ENCODE measurements at regions not wholly inside any gene's neighbourhood (a gene's known extent, or its start where the extent isn't known, plus 50 kb on each side); places are given as distances from the start of the nearest gene placed in this dataset.
"Not testable (repeated sequence)": the region's sequence is repeated elsewhere in the genome, so short reads cannot be mapped to it uniquely, and the experiment has no call there.

GRCh38 chr13:20312292-20312691, 80.2 kb upstream of the GJB6 start:
- no peak for DNase-seq (ENCODE audit: low read depth, low spot score)

GRCh38 chr13:20311596-20311995, 79.5 kb upstream of the GJB6 start:
- DNase-seq (ENCODE audit: low read depth, low spot score) = no peak

GRCh38 chr13:20311022-20311421, 78.9 kb upstream of the GJB6 start:
- DNase-seq (ENCODE audit: low read depth, low spot score) = no peak

- no peak for DNase-seq (ENCODE audit: low read depth, low spot score)
These were observed 73.9 kb upstream of the GJB6 start for GRCh38 chr13:20306039-20306438.

GRCh38 chr13:20305587-20305986, 73.5 kb upstream of the GJB6 start:
- no peak for DNase-seq (ENCODE audit: low read depth, low spot score)

GRCh38 chr13:20304061-20304460, 71.9 kb upstream of the GJB6 start:
- not testable (repeated sequence) for DNase-seq (ENCODE audit: low read depth, low spot score)

GRCh38 chr13:20303636-20304035, 71.5 kb upstream of the GJB6 start:
- no peak for DNase-seq (ENCODE audit: low read depth, low spot score)

- DNase-seq (ENCODE audit: low read depth, low spot score) = no peak
These were observed 69.4 kb upstream of the GJB6 start for GRCh38 chr13:20301403-20302071.

GRCh38 chr13:20301015-20301402, 68.9 kb upstream of the GJB6 start:
- no peak for DNase-seq (ENCODE audit: low read depth, low spot score)

GRCh38 chr13:20297181-20297580, 65.1 kb upstream of the GJB6 start:
- no peak for DNase-seq (ENCODE audit: low read depth, low spot score)

GRCh38 chr13:20295956-20296355, 63.8 kb upstream of the GJB6 start:
- no peak for DNase-seq (ENCODE audit: low read depth, low spot score)

GRCh38 chr13:20294497-20294896, 62.4 kb upstream of the GJB6 start:
- DNase-seq (ENCODE audit: low read depth, low spot score) = peak; percentile 20

GRCh38 chr13:20292301-20292700, 60.2 kb upstream of the GJB6 start:
- not testable (repeated sequence) for DNase-seq (ENCODE audit: low read depth, low spot score)

GRCh38 chr13:20291675-20292074, 59.6 kb upstream of the GJB6 start:
- DNase-seq (ENCODE audit: low read depth, low spot score) = no peak

GRCh38 chr13:20291037-20291436, 58.9 kb upstream of the GJB6 start:
- no peak for DNase-seq (ENCODE audit: low read depth, low spot score)

GRCh38 chr13:20288561-20288960, 56.4 kb upstream of the GJB6 start:
- DNase-seq (ENCODE audit: low read depth, low spot score) = no peak

GRCh38 chr13:20287976-20288375, 55.9 kb upstream of the GJB6 start:
- no peak for DNase-seq (ENCODE audit: low read depth, low spot score)

GRCh38 chr13:20285530-20285929, 53.4 kb upstream of the GJB6 start:
- no peak for DNase-seq (ENCODE audit: low read depth, low spot score)

Data from iPS DF 19.7 (cell line).